SK-N-SH (cell line): ENCODE measurements at regions not wholly inside any gene's neighbourhood (a gene's known extent, or its start where the extent isn't known, plus 50 kb on each side); places are given as distances from the start of the nearest gene placed in this dataset.

ENCODE experiments used
- CTCF ChIA-PET: fragments of 300-600, 350-600 bp; formaldehyde crosslinking; extraction: SDS; loops from one replicate; lab custom pipeline; 2021; lab: Yijun Ruan, JAX
- POLR2A ChIA-PET: fragments of 350-600 bp; sonication (Branson Sonifier 250); formaldehyde crosslinking; extraction: SDS; loops from one replicate; lab custom pipeline; 2020; ENCODE audit warnings: antibody characterized with exemption, inconsistent platforms; lab: Yijun Ruan, JAX
- DNase-seq: peaks from one replicate; pipeline ENCODE4 v3.0.0; 2012
- H2AFZ ChIP-seq: fragments of 200-600 bp; sonication (generic); 2 replicates; pipeline ENCODE4 v1.8.1; 2016; ENCODE audit warnings: antibody characterized with exemption, mild to moderate bottlenecking, low read depth
- H3F3A ChIP-seq: fragments of 200-600 bp; sonication (generic); replicated peaks from 2 replicates; pipeline ENCODE3; 2016; ENCODE audit warnings: antibody characterized with exemption, mild to moderate bottlenecking; ENCODE audit not compliant: insufficient read depth
- H3K27ac ChIP-seq, 2 experiments: fragments of 200-500 bp in 1 of 2; fragments of 200-600 bp in 1 of 2; sonication (Bioruptor generic) in 1 of 2; sonication (generic), shearing (Covaris generic) in 1 of 2; 2 replicates each; pipeline versions ENCODE4 v1.5.1 to v1.6.1; 2014 to 2016; ENCODE audit warnings: low read depth in 2 of 2, inconsistent platforms in 1 of 2, low read length in 1 of 2, mild to moderate bottlenecking in 1 of 2, mixed read lengths in 1 of 2
- H3K27me3 ChIP-seq: fragments of 200-600 bp; sonication (generic), shearing (Covaris generic); 2 replicates; pipeline ENCODE4 v1.6.1; 2016; ENCODE audit warnings: mixed run types; ENCODE audit not compliant: insufficient read depth
- H3K36me3 ChIP-seq, 2 experiments: fragments of 200-500 bp in 1 of 2; fragments of 200-600 bp in 1 of 2; sonication (Bioruptor generic) in 1 of 2; sonication (generic) in 1 of 2; replicated peaks in 1 of 2; 2 replicates each; pipeline versions ENCODE3 to v1.5.1; 2014 to 2016; ENCODE audit warnings: low read length in 1 of 2, mild to moderate bottlenecking in 1 of 2; ENCODE audit not compliant: insufficient read depth in 2 of 2, control insufficient read depth in 1 of 2
- H3K4me1 ChIP-seq, 2 experiments: fragments of 200-500 bp in 1 of 2; fragments of 200-600 bp in 1 of 2; sonication (Bioruptor generic) in 1 of 2; sonication (generic), shearing (Covaris generic) in 1 of 2; 2 replicates each; pipeline versions ENCODE4 v1.5.1 to v1.6.1; 2014 to 2016; ENCODE audit warnings: low read depth in 1 of 2, low read length in 1 of 2, mixed run types in 1 of 2; ENCODE audit not compliant: insufficient read depth in 2 of 2, control insufficient read depth in 1 of 2
- H3K4me2 ChIP-seq: fragments of 200-600 bp; sonication (generic), shearing (Covaris generic); 2 replicates; pipeline ENCODE4 v1.6.1; 2017; ENCODE audit warnings: mixed run types
- H3K4me3 ChIP-seq, 2 experiments: fragments of 200-500 bp in 1 of 2; fragments of 200-600 bp in 1 of 2; sonication (Bioruptor generic) in 1 of 2; sonication (generic), shearing (Covaris generic) in 1 of 2; 2 replicates each; pipeline versions ENCODE4 v1.5.1 to v1.8.1; 2014 to 2016; ENCODE audit warnings: low read depth in 2 of 2, inconsistent platforms in 1 of 2, low read length in 1 of 2, mild to moderate bottlenecking in 1 of 2, mixed read lengths in 1 of 2, moderate library complexity in 1 of 2
- H3K79me2 ChIP-seq: fragments of 200-600 bp; sonication (generic); 2 replicates; pipeline ENCODE4 v1.8.1; 2017; ENCODE audit warnings: mild to moderate bottlenecking; ENCODE audit not compliant: insufficient read depth
- H3K9ac ChIP-seq: fragments of 200-600 bp; sonication (generic); 2 replicates; pipeline ENCODE4 v1.6.1; 2017; ENCODE audit warnings: mixed run types
- H3K9me2 ChIP-seq: fragments of 200-600 bp; sonication (generic); 2 replicates; pipeline ENCODE4 v1.6.1; 2017; ENCODE audit warnings: mixed run types
- H3K9me3 ChIP-seq: fragments of 200-600 bp; sonication (generic); 2 replicates; pipeline ENCODE4 v1.6.1; 2017; ENCODE audit warnings: mixed run types, mild to moderate bottlenecking, moderate library complexity
- H4K20me1 ChIP-seq: fragments of 200-600 bp; sonication (generic); 2 replicates; pipeline ENCODE4 v1.6.1; 2017; ENCODE audit warnings: mild to moderate bottlenecking, mixed run types; ENCODE audit not compliant: insufficient read depth
- CTCF ChIP-seq: fragments of 200-600 bp; sonication (generic); IDR thresholded peaks from 2 replicates; pipeline ENCODE4 v1.6.1; 2017; ENCODE audit warnings: antibody characterized with exemption, mild to moderate bottlenecking, moderate library complexity
- JUND ChIP-seq: IDR thresholded peaks from 2 replicates; pipeline ENCODE4 v1.4.0; 2012
- MAX ChIP-seq: IDR thresholded peaks from 2 replicates; pipeline ENCODE4 v1.4.0; 2012; ENCODE audit warnings: low read depth
- PBX3 ChIP-seq: IDR thresholded peaks from 2 replicates; pipeline ENCODE4; 2012
- TAF1 ChIP-seq: IDR thresholded peaks from 2 replicates; pipeline ENCODE4 v1.6.1; 2012; ENCODE audit warnings: low read depth, mild to moderate bottlenecking, low read length, moderate library complexity, borderline replicate concordance
- USF1 ChIP-seq: IDR thresholded peaks from 2 replicates; pipeline ENCODE4 v1.4.0; 2012; ENCODE audit warnings: low read depth, borderline replicate concordance
- WGBS: methylation state at CpG from one replicate; pipeline ENCODE4 v1.1.6; 2017; ENCODE audit warnings: low lambda C conversion rate; 5-methylcytosine and 5-hydroxymethylcytosine counted together

DNA sequence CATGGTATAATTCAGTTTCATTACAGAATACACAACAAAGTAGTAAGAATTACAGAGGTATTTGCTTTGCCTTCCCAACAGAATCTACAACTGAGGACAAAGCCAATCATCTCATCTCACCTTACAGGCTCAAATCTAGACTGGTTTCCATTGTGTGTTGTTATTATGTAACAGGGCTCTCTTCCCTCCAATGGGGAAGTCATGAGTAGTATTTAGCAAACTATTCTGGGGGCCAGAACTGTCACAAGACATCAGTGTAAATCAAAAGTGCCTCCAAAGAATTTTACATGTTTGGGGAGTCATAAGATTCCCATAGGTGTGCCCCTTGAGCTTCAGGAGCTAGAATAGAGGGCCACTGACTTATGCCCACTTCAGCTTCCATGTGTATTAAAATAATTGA is 187.0 kb upstream of the EDNRB start:
- Histone ChIP-seq H3K36me3 (no peaks in the 10 kb centered on the region), H3K27me3 (no peaks in the 10 kb centered on the region), H3F3A (no peaks in the 10 kb centered on the region), H3K9me2 (no peaks in the 10 kb centered on the region), H3K9ac (no peak overlapping the region), H3K4me1 (no peaks in the 10 kb centered on the region; a peak in 1 of 4 replicates), H3K79me2 (no peaks in the 10 kb centered on the region), H3K9me3 (no peaks in the 10 kb centered on the region), H3K27ac (no peak overlapping the region)
- CTCF ChIA-PET: interaction anchor here (1.7 kb wide), 1 partner anchor 16 kb away, joined by 5 read pairs; no protein-coding TSS in a partner anchor
- DNase-seq: no peak
- TF ChIP-seq CTCF: no peak
- TF ChIP-seq PBX3: no peak
- no peak for TF ChIP-seq JUND
- TF ChIP-seq USF1: no peak
- TF ChIP-seq, all 33 proteins: peak for 0
- H4K20me1 ChIP-seq: no peaks in the 10 kb centered on the region
- no peak overlapping the region for H3K4me3 ChIP-seq
- POLR2A ChIA-PET: no interaction called here
- H2AFZ ChIP-seq: no peak overlapping the region
- H3K4me2 ChIP-seq: no peak overlapping the region

- H3F3A ChIP-seq: no peaks in the 10 kb centered on the region
- H3K4me3 ChIP-seq: no peak overlapping the region
- no peak overlapping the region for H3K27ac ChIP-seq
- H3K36me3 ChIP-seq: no peaks in the 10 kb centered on the region
- CTCF ChIA-PET: no interaction called here
- H3K27me3 ChIP-seq: no peaks in the 10 kb centered on the region
- no peak overlapping the region for H2AFZ ChIP-seq
- TF ChIP-seq TAF1 (no peak), MAX (no peak), PBX3 (no peak)
- TF ChIP-seq, all 33 proteins: peak for 0
- 22% methylated on average over 2 of the region's 2 CpGs for WGBS
- Histone ChIP-seq H3K4me2 (no peak overlapping the region), H3K9me3 (no peaks in the 10 kb centered on the region), H3K9ac (no peak overlapping the region), H3K4me1 (no peaks in the 10 kb centered on the region; a peak in 1 of 4 replicates), H3K79me2 (no peaks in the 10 kb centered on the region), H4K20me1 (no peaks in the 10 kb centered on the region), H3K9me2 (no peaks in the 10 kb centered on the region)
- POLR2A ChIA-PET: no interaction called here
- no peak for DNase-seq
Measured at GRCh38 chr13:78103936-78104335, 185.3 kb upstream of the EDNRB start.
